ENCODE measurements at regions not wholly inside any gene's neighbourhood (a gene's known extent, or its start where the extent isn't known, plus 50 kb on each side); places are given as distances from the start of the nearest gene placed in this dataset.

DNA sequence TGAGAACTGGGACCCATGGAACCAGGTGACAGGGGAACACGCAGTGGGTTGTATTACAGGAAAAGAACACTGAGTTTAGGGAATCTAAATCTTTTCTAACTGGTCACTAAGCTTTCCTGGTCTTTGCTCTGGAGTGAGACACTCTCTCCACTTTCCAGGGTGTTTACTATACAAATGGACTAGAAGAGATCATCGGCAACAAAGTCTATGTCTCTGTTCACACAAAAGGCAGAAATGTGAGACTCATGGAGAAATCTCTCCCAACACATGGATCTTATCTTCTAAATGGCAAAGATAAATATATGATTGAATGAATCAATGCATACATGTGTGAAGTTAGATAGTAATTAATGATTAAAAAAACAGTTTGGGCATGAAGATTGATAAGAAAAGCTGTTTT lies 101.6 kb upstream of the DPT start:
- WGBS, 2 donors (ENCODE audit: low coverage in 1 of 2), result 91 to 100% methylated on average over 2 of the region's 2 CpGs
- in situ Hi-C loops (cut with MboI; ENCODE audit: low pct_ligation_motif_present in 1 of 4, low pct_unique_long_range_greater_than_20kb in 1 of 4, low sequenced_read_pairs in 3 of 4), result no loop called here
- H3K4me1 ChIP-seq, result peaks cover 9 to 38% (median 17%) of the 10 kb centered on the region in 4 donors

DNA sequence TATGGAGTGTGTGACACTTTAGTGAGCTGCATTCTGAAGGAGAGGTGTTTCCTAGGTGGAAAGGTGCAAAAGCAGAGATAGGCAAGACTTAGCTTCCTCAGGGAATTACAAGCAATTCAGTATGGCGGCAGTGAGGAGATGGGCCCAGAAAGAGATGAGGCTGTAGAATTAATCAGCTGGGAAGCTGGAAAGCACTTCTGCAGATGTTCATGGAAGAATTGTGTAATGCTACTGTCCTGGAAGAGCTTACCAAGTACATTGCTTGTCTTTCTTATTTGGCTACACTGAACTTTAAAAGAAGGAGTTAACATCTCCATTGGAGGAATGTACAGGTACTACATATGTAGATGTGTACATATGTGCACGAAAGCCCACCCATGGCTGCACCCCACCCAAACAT lies 103.7 kb upstream of the DPT start:
- Histone ChIP-seq H3K4me3 (no peak overlapping the region), H3K4me1 (peaks cover 9 to 38% (median 17%) of the 10 kb centered on the region in 4 donors), H3K27me3 (no peaks in the 10 kb centered on the region), H3K27ac (no peak overlapping the region), H3K9me3 (no peaks in the 10 kb centered on the region), H3K36me3 (no peaks in the 10 kb centered on the region)
- in situ Hi-C loops (cut with MboI; ENCODE audit: low pct_ligation_motif_present in 1 of 4, low pct_unique_long_range_greater_than_20kb in 1 of 4, low sequenced_read_pairs in 3 of 4), result no loop called here
- TF ChIP-seq EP300 (IDR thresholded peaks at IDR 0.05; ENCODE audit: low read depth) (no peak), POLR2AphosphoS5 (IDR thresholded peaks at IDR 0.05) (no peak), POLR2A (IDR thresholded peaks at IDR 0.05) (no peak)
- TF ChIP-seq, protein P1, sequence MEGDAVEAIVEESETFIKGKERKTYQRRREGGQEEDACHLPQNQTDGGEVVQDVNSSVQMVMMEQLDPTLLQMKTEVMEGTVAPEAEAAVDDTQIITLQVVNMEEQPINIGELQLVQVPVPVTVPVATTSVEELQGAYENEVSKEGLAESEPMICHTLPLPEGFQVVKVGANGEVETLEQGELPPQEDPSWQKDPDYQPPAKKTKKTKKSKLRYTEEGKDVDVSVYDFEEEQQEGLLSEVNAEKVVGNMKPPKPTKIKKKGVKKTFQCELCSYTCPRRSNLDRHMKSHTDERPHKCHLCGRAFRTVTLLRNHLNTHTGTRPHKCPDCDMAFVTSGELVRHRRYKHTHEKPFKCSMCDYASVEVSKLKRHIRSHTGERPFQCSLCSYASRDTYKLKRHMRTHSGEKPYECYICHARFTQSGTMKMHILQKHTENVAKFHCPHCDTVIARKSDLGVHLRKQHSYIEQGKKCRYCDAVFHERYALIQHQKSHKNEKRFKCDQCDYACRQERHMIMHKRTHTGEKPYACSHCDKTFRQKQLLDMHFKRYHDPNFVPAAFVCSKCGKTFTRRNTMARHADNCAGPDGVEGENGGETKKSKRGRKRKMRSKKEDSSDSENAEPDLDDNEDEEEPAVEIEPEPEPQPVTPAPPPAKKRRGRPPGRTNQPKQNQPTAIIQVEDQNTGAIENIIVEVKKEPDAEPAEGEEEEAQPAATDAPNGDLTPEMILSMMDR (IDR thresholded peaks at IDR 0.05), result no peak
- 44 to 79% methylated on average over 1 to 2 of the region's 2 CpGs for WGBS, 2 donors (ENCODE audit: low coverage in 1 of 2)
- intact Hi-C loops (cut with DNase I; ENCODE audit: low total_unique reads), result no loop called here
- DNase-seq, result no peak

More for the DNA sequence above, 101.6 kb upstream of the DPT start:
- no peaks in the 10 kb centered on the region for H3K36me3 ChIP-seq
- H3K27ac ChIP-seq, result no peak overlapping the region
- no peak for TF ChIP-seq EP300 (IDR thresholded peaks at IDR 0.05; ENCODE audit: low read depth)
- TF ChIP-seq POLR2AphosphoS5 (IDR thresholded peaks at IDR 0.05), result no peak
- TF ChIP-seq POLR2A (IDR thresholded peaks at IDR 0.05), result no peak
- TF ChIP-seq, protein P1 (IDR thresholded peaks at IDR 0.05), result no peak
- DNase-seq, result no peak
- intact Hi-C loops (cut with DNase I; ENCODE audit: low total_unique reads), result no loop called here
- H3K9me3 ChIP-seq, result no peaks in the 10 kb centered on the region
- no peak overlapping the region for H3K4me3 ChIP-seq
- no peaks in the 10 kb centered on the region for H3K27me3 ChIP-seq

DNA sequence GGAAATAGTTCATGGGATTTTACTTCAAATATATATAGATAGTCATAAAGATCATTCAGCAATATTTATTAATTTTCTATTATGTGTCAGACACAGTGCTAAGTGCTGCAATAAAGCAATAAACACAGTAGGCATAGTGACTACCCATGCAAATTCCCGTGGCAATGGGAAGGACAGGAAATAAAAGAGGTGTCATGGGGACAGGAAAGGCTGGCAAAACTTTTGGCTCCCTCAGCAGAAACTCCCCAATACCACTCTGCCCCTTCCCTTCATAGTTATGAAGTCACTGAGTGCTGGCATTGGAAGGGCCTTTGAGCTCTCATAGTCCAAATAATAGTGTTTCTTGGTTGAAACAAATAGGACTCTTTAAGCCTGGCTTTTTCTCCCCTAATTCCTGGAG lies 104.4 kb upstream of the DPT start:
- Histone ChIP-seq H3K4me3 (no peak overlapping the region), H3K27ac (peak overlapping the region; percentile 56 to 76 (median 70)), H3K36me3 (no peaks in the 10 kb centered on the region), H3K9me3 (no peaks in the 10 kb centered on the region), H3K27me3 (no peaks in the 10 kb centered on the region), H3K4me1 (peaks cover 9 to 38% (median 17%) of the 10 kb centered on the region in 4 donors)
- WGBS, 2 donors (ENCODE audit: low coverage in 1 of 2), result 38 to 70% methylated on average over 1 of the region's 1 CpG
- TF ChIP-seq POLR2AphosphoS5 (IDR thresholded peaks at IDR 0.05) (no peak), EP300 (IDR thresholded peaks at IDR 0.05; ENCODE audit: low read depth) (no peak), POLR2A (IDR thresholded peaks at IDR 0.05) (no peak)
- TF ChIP-seq, protein P1 (IDR thresholded peaks at IDR 0.05), result no peak
- intact Hi-C loops (cut with DNase I; ENCODE audit: low total_unique reads) (no loop called here), in situ Hi-C loops (cut with MboI; ENCODE audit: low pct_ligation_motif_present in 1 of 4, low pct_unique_long_range_greater_than_20kb in 1 of 4, low sequenced_read_pairs in 3 of 4) (no loop called here)
- no peak for DNase-seq

DNA sequence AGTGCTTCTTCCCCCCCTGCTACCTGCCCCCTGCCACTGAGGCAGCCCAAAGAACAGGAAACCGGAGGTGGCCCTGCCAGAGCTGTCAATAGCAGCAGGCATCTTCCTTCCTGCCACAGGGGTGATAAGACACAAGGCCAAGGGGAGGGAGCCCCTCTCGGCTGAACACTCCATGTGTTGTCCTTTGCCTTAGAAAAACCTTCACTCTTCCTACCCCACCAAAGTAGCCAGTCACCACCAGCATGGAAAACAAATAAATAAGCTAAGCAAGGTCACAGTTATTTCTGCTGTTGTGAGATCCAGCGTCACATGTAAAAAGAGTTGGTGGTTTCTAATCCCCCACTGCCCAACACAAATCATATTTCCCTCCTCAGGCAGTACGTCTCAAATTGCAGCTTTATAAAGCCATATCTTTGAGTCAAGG lies 104.8 kb upstream of the DPT start:
- 43 to 47% methylated on average over 2 to 4 of the region's 4 CpGs for WGBS, 2 donors (ENCODE audit: low coverage in 1 of 2)

More for the DNA sequence above, 104.8 kb upstream of the DPT start:
- intact Hi-C loops (cut with DNase I; ENCODE audit: low total_unique reads), result no loop called here
- H3K36me3 ChIP-seq, result no peaks in the 10 kb centered on the region
- peaks cover 9 to 38% (median 17%) of the 10 kb centered on the region in 4 donors for H3K4me1 ChIP-seq
- no peak for DNase-seq
- H3K27ac ChIP-seq, result peak overlapping the region; percentile 56 to 76 (median 70)
- no peak overlapping the region for H3K4me3 ChIP-seq
- TF ChIP-seq POLR2A (IDR thresholded peaks at IDR 0.05), result no peak
- TF ChIP-seq POLR2AphosphoS5 (IDR thresholded peaks at IDR 0.05), result no peak
- TF ChIP-seq, protein P1 (IDR thresholded peaks at IDR 0.05), result no peak
- no peak for TF ChIP-seq EP300 (IDR thresholded peaks at IDR 0.05; ENCODE audit: low read depth)
- H3K27me3 ChIP-seq, result no peaks in the 10 kb centered on the region
- in situ Hi-C loops (cut with MboI; ENCODE audit: low pct_ligation_motif_present in 1 of 4, low pct_unique_long_range_greater_than_20kb in 1 of 4, low sequenced_read_pairs in 3 of 4), result no loop called here
- H3K9me3 ChIP-seq, result no peaks in the 10 kb centered on the region

Data from transverse colon (tissue), 4 donors.